ENCODE measurements at regions not wholly inside any gene's neighbourhood (a gene's known extent, or its start where the extent isn't known, plus 50 kb on each side); places are given as distances from the start of the nearest gene placed in this dataset.
A peak's percentile ranks its signal among the peaks of the same experiment; 100 is the strongest.

DNA sequence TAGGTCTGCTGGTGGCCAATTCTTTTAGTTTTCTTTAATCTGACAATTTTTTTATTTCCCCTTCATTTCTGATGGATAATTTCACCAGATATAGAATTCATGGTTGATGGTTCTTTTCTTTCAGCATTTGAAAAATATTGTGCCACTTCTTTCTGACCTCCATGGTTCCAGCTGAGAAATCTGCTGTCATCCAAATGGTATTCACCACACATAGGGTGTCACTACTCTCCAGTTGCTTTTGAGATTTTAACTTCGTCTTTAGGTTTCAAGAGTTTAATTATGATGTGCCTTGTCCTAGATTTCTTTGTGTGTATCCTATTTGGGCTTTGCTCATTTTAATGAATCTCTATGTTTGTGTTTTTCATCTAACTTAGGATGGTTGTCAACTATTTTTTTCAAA, 488.6 kb upstream of the HS6ST1 start:
- H3K4me1 ChIP-seq: no peaks in the 10 kb centered on the region
- no peaks in the 10 kb centered on the region for H3K27me3 ChIP-seq (ENCODE audit: insufficient read depth in 3 of 3, low read length in 2 of 3)
- DNase-seq (no peak), ATAC-seq (no peak)
- intact Hi-C loops (cut with DNase I): no loop called here
- H3K36me3 ChIP-seq (ENCODE audit: insufficient read depth in 1 of 2, low read depth in 1 of 2): no peaks in the 10 kb centered on the region
- no peak overlapping the region for H3K27ac ChIP-seq
- H3K4me3 ChIP-seq: no peak overlapping the region
- H3K9me3 ChIP-seq: no peaks in the 10 kb centered on the region
- WGBS, 3 donors: 47 to 89% (median 73%) methylated on average over 1 of the region's 1 CpG
- TF ChIP-seq, protein P1, sequence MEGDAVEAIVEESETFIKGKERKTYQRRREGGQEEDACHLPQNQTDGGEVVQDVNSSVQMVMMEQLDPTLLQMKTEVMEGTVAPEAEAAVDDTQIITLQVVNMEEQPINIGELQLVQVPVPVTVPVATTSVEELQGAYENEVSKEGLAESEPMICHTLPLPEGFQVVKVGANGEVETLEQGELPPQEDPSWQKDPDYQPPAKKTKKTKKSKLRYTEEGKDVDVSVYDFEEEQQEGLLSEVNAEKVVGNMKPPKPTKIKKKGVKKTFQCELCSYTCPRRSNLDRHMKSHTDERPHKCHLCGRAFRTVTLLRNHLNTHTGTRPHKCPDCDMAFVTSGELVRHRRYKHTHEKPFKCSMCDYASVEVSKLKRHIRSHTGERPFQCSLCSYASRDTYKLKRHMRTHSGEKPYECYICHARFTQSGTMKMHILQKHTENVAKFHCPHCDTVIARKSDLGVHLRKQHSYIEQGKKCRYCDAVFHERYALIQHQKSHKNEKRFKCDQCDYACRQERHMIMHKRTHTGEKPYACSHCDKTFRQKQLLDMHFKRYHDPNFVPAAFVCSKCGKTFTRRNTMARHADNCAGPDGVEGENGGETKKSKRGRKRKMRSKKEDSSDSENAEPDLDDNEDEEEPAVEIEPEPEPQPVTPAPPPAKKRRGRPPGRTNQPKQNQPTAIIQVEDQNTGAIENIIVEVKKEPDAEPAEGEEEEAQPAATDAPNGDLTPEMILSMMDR (IDR thresholded peaks at IDR 0.05): no peak

DNA sequence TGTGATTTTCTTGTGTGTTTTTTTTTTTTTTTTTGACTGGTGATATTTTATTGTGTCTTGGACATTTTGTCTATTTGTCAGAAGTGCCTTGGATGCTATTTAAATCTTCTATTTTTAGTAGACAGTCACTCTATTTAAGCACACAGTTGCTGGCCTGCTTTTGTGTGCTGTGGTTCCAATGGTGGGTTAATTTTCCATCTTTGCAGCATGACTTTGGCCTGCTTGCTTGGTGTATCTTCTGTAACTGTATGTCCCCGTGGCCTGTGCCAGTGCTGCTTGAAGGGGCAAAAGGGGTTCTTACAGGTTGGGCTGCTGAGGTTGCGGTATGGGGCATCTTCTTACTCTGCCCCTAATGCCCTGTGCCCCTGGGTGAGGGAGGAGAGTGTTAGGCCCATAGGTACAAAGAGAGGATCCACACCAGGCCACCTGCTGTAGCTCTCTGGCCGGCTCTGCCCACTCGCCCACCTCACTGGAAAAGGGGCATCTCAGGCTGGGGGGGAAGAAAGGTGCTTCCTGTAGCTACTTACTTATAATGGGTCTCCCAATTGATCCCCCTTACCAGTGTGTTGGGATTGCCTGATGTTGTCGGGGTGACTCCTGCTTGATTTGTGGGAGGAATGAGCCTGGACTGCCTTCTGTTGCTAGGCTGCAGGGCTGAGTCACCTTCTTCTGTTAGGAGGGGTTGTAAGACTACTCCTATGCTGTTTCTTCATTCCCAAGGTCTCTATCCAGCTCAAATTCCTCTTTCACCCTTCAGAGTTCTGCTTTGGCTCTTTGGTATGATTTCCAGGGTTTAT, 490.0 kb upstream of the HS6ST1 start:
- Histone ChIP-seq H3K27ac (peak overlapping the region; percentile 79), H3K4me3 (peak overlapping the region; percentile 10), H3K9me3 (no peaks in the 10 kb centered on the region), H3K4me1 (no peaks in the 10 kb centered on the region), H3K36me3 (ENCODE audit: insufficient read depth in 1 of 2, low read depth in 1 of 2) (no peaks in the 10 kb centered on the region), H3K27me3 (ENCODE audit: insufficient read depth in 3 of 3, low read length in 2 of 3) (no peaks in the 10 kb centered on the region)
- intact Hi-C loops (cut with DNase I): no loop called here
- WGBS, 3 donors: 33 to 75% (median 53%) methylated on average over 5 of the region's 5 CpGs
- peak; percentile 95 to 97 (median 96) for ATAC-seq
- TF ChIP-seq, protein P1 (IDR thresholded peaks at IDR 0.05): no peak
- peak in 1 of 2 donors; percentile 46 for DNase-seq

DNA sequence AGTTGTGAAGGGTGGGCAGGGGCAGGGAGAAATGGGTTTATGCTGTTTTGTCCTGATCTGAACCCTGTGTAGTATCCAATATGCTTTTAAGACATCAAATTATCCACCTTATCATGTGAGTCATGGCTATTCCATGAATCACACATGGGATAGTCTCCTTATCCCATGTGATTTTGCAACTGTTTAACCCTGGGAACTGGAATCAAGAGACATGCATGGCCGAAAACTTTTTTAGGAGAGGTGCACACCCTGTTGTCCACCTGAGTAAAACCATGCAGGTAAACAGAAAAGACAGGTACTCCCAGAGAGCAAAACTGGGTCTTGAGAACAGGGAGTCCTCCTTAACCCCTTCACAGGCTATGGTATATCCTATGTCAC, 490.6 kb upstream of the HS6ST1 start:
- TF ChIP-seq, protein P1 (IDR thresholded peaks at IDR 0.05): no peak
- ATAC-seq (peak; percentile 64 to 84 (median 76)), DNase-seq (no peak)
- Histone ChIP-seq H3K27ac (peak overlapping the region; percentile 79), H3K4me3 (no peak overlapping the region), H3K36me3 (ENCODE audit: insufficient read depth in 1 of 2, low read depth in 1 of 2) (no peaks in the 10 kb centered on the region), H3K9me3 (no peaks in the 10 kb centered on the region), H3K4me1 (no peaks in the 10 kb centered on the region), H3K27me3 (ENCODE audit: insufficient read depth in 3 of 3, low read length in 2 of 3) (no peaks in the 10 kb centered on the region)
- intact Hi-C loops (cut with DNase I): no loop called here
- WGBS, 3 donors: 60 to 100% (median 100%) methylated on average over 1 of the region's 1 CpG

DNA sequence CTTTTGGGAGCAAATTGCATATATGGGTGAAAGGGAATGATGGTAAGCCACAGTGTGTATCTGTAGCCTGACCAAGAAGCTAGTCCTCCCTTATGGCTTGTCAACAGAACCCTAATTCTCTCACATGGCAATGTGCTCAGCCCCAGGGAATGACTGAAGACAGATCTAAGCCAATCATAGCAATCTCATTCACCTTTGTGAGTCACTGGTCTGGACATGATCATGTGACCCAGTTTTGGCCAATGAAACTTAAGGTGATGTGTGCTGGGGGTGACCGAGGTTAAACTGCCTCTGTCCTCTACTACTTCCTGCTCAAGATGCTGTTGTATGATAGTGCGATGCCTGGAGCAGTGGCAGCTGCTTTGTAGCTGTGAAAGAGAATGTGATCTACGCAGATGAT, 491.2 kb upstream of the HS6ST1 start:
- Histone ChIP-seq H3K27ac (peak overlapping the region; percentile 79), H3K36me3 (ENCODE audit: insufficient read depth in 1 of 2, low read depth in 1 of 2) (no peaks in the 10 kb centered on the region), H3K4me3 (no peak overlapping the region), H3K4me1 (no peaks in the 10 kb centered on the region), H3K27me3 (ENCODE audit: insufficient read depth in 3 of 3, low read length in 2 of 3) (no peaks in the 10 kb centered on the region), H3K9me3 (no peaks in the 10 kb centered on the region)
- DNase-seq: no peak
- intact Hi-C loops (cut with DNase I): no loop called here
- TF ChIP-seq, protein P1 (IDR thresholded peaks at IDR 0.05): no peak
- 35 to 49% (median 46%) methylated on average over 3 of the region's 3 CpGs for WGBS, 3 donors
- no peak for ATAC-seq

All from psoas muscle (tissue), 7 donors.